NCI-H2171 treated with DMSO at 0.1 percent for 48 hours (cell line): ENCODE measurements at regions not wholly inside any gene's neighbourhood (a gene's known extent, or its start where the extent isn't known, plus 50 kb on each side); places are given as distances from the start of the nearest gene placed in this dataset.

Experiments
- DNase-seq: peaks from one replicate; lab custom pipeline; 2025; lab: John Stamatoyannopoulos, UW

DNA sequence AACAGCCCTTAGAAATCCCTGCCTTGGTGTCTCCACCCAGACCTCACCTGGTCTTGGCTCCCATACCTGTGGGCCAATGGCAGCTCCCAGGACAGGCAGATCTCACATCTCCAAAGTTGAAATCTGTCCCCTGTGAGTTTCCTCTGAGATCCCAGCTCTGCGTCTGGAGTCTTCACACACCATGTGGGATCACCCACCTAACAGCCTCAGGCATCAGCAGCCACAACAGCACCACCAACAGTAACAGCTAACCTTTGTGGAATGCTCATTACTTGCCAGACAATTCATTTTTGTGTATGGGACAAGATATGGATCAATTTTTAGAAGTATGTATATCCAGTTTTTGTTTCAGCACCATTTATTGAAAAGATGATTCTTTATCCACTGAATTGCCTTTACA lies 523.2 kb downstream of the MATN1 start:
- DNase-seq, result no peak

DNA sequence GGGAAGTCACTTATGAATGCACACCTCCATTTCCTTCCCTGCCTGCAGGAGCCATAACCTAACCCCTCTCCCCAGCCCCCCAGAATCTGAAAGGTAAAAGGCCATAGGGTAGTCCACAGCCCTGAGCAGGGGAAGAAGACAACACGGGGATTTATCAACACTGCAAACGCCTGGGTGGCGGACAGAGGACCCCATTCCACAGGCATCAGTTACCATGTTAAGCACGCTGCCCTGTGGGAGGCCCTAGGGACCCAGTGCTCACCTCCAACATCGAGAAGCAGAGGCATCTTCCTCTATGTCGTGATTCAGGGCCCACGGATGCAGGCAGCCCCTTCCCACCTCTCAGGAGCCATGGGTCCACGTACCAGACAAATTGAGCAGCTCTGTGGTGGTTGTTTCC lies 523.8 kb downstream of the MATN1 start:
- DNase-seq, result no peak

DNA sequence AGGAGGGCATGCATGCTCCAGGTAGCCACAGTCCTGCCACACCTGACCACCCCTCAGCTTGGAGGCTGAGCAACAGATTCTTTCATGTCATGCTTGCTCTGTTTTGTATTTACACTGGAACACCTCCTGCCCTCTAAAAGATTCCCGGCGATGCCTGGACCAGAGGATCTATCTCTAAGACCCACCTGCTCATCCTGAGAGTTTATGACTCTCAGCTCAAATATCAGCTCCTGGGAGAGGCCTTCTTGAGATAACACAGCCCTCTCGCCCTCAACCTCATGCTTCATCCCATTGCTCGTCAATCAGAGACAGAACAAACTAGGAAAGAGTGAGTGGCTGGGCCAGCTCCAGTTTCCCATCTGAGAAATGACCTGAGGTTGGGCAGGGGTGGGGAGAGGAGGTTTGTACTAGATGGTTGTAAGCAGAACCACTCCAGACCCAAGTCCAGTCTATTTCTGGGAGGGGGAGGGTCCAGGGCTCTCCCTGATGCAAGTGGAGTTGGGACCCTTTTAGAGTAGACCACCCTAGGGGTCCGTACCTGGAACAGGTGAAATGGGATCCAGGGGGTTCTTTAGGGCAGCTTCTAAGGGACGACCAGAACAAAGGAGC lies 524.5 kb downstream of the MATN1 start:
- DNase-seq, result no peak

DNA sequence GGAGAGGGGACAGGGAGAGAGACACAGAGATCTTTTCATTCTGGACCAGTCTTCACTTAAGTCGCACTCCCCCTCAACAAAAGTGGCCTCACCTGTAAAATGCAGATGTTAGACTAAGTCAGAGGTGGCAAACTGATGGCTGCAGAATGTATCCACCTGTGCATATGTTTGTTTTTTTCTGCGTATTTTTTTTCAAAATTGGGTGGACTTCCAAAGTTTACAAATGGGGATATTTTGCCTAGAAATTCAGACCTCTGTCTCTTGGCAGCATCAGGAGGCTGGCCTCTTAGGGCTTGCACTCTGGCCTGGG lies 525.0 kb downstream of the MATN1 start:
- DNase-seq, result no peak

DNA sequence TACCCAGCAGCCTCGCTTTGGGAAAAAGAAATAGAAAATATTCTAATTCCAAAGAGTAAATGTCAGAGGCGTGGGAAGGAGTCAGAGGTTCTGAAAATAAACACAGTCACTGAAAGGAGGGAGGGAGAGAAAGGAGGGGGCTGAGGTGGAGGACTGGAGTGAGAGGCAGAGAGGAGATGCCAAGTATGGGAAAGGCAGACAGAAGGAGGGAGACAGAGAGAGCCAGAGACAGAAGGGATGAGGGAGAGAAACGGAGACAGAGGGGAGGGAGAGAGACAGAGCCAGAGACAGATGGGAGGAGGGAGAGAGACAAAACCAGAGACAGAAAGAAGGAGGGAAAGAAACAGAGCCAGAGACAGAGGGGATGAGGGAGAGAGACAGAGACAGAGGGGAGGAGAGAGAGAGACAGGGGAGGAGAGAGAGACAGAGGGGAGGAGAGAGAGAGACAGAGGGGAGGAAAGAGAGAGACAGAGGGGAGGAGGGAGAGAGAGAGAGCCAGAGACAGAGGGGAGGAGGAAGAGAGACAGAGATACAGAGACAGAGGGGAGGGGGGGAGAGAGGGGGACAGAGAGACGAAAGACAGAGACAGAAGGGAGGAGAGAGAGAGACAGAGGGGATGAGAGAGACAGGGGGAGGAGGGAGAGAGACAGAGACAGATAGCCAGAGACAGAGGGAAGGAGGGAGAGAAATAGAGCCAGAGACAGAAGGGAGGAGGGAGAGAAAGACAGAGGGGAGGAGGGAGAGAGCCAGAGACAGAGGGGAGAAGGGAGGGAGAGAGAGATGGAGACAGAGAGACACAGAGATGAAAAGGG lies 525.5 kb downstream of the MATN1 start:
- DNase-seq, result no peak

DNA sequence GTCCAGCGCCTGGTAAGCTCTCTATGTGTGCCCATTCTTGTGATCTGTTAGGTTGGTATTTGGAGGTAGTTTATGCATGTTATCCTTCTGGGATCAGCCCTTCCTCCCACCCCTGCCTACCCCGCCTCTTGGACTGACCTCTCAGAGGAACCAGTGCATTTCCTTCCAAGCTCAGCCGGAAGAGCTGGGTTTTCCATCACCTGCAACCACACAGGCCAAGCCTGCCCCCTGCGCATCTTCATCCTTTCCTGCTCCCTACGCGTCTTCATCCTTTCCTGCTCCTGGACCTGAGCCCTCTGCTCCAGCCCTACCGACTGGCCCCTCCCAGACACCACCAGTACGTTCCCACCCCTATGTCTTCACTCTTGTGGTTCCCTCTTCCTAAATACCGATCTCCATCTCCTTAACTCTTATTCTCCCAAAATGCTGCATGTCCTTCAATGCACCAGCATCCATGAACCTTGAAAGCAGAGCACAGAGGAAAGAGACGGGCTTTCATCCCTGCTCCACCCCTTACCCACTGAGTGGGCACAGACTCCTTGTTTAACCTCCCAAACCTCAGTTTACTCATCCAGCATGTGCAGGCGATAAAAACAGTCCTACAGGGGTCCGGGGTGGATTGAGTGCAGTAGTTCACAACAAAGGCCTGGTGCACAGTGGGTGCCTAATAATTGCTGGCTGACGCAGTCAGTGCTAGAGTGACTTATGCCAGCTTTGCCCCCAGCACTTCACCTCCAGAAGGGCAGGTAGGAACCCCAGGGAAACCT lies 526.3 kb downstream of the MATN1 start:
- no peak for DNase-seq

DNA sequence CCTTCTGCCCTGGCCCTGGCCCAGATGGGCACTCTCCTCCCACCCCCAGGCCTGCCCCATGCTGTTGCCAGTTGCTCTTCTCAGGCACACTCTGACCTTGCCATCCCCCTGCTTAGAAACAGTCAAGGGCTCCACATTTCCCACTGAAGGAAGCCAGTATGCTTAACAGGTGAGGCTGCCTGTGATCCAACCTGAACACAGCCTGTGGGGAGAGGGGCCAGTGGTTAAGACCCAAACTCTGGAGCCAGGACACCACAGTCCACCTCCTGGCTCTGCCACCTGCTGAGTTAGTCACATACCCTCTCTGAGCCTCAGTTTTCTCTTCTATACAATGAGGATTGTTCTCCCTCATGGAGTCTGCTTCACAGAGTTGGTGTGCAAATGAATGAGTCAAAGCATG lies 526.9 kb downstream of the MATN1 start:
- no peak for DNase-seq

DNA sequence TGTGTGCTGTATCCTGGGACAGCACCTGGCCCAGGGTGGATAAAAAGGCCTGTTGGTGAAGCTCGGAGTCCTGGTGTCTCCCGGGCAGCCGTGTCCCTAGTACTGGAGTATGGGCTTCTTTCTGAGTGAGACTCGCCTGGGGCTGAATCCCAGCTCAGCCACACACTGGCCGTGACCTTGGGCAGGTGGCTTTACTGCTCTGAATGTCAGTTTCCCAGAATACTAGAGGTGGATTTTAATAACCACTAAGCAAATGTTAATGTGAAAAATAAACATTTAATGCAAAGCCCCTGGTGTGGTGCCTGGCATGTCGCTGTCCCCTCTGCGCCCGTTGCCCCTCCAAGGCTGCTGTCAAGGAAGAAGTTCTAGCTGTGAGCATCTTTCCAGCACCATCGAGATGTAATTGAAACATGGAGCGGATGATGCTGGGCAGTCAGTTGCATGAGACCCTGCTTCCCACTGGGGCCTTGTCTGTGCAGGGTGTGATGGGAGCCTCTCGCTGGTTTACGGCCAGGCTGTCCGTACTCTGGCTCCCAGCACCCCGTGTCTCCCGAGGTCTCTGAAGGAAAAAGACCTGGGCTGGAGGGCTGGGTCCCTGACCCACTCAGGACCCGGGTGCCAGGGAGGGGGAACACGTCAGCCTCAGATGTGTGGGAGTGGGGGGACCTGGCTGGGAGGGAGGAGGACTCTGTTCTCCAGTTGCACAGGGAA lies 527.8 kb downstream of the MATN1 start:
- DNase-seq, result no peak

DNA sequence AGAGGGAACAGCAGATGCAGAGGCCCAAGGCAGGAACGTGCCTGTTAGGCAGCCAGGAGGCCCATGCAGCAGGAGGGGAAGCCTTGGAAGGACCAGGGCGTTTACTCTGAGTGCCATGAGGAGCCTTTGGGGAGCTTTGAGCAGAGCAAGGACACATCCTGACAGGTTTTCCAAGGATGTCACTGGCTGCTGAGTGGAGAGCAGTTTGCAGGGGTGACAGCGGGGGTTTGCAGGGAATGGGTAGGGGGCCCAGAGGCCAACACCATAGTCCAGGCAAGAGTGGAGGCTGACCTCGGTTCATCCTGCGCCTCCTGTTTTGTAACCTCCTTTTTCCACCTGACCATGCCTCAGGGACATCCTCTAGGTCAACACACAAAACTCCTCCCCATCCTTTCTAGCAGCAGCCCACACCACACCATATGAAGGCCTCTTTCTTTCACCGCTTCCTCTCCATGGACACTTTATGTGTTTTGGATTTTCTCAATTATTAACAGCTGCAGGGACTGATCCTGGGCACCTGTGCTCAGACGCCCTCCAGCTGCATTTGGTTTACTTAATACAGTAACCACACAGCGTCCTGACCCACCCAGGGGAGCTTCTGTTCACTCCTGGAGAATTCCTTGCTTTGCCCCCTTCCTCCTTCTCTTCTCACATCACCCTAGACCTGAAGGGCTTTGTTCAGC lies 528.5 kb downstream of the MATN1 start:
- no peak for DNase-seq

DNA sequence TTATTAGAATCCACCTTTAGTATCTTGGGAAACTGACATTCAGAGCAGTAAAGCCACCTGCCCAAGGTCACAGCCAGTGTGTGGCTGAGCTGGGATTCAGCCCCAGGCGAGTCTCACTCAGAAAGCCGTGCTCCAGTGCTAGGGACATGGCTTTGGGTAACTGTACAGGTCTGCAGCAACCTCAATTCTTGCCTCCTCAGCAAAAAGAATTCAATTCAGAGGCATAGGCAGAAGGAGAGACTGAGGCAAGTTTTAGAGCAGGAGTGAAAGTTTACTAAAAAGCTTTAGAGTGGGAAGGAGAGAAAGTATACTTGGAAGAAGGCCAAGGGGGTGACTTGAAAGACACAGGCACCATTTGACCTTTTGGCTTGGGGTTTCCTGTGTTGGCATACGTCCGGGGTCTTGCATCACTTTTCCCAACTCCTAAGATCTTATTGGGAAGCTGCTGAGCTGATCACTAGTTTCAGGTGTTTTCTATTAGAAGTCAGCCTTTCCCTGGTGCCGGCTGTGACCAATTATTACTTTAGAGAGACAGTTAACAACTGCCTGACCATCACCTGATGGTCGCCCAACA lies 529.3 kb downstream of the MATN1 start:
- DNase-seq, result no peak

DNA sequence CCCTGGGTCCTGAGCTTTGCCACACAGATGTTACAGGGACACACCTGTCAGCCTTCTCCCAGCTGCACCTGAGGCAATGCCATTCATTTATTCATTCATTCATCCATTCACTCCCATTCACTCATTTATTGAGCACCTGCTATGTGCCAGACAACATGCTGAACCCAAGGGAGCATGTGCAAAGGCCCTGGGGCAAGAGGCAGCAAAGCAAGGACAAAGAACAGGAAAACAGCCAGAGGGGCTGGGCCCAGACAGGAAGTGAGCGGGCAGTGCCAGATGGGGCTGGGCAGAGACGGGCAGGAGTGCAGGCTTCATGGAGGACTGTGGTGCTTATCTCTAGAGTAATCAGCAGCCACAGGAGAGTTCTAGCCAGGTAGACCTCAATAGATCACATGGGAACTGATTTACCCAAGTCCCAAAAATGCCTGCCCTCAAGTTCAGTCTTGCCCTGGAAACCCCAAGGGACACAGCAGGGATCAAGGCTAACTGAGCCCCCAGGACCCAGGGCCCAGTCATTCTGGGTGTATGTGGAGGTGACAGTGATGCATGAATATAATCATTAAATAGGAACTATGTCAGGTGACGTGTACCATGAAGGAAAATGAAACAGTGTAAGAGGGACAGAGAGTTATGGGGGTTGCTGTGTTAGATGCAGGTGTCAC lies 530.3 kb downstream of the MATN1 start:
- DNase-seq, result peak; percentile 61

DNA sequence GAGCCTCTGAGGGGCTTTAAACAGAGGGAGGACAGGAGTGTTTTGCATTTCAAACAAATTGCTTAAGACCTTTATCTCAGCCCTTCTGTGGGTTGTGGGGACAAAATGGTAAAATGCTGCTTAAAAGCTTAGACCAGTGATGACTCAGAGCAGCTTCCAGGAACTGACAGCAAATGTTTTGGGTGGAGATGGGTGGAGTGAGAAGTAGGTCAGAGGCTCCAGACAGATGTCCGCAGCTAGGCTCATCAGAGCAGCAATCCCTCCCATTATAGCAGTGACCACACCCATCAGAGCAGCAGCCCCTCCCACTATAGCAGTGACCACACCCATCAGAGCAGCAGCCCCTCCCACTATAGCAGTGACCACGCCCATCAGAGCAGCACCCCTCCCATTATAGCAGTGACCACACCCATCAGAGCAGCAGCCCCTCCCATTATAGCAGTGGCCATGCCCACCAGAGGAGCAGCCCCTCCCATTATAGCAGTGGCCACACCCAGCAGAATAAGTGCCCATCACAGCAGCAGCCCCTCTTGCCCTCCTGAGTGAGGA lies 532.2 kb downstream of the MATN1 start:
- peak; percentile 35 for DNase-seq

DNA sequence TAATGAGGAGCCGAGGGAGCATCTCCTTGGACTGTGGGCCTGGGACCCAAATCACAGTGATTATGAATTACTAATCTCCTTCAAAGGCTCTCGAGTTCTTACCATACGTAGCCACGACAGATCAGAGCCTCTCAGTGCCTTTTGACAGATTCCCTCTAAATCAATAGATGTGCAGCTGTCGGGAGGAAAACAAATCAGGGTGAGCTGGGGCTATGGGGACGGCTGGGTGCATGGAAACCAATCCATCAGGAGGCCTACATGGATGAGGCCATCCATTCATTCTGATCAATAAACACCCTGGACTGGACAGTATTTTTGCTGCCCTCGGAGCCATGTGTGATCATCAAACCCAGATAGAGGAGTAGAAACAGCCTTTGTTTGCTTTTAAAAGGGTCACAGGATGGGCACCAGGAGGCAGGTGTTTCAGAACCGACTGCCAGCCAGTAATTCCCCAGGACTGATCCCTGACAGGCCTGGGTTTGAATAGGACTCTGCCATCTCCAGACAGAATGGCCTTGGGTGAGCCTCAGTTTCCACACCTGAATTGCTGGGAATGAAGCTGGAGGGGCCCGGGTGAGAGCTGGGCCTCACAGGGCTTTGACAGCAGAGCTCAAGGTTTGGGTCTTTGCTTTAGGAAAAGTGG lies 532.8 kb downstream of the MATN1 start:
- no peak for DNase-seq

DNA sequence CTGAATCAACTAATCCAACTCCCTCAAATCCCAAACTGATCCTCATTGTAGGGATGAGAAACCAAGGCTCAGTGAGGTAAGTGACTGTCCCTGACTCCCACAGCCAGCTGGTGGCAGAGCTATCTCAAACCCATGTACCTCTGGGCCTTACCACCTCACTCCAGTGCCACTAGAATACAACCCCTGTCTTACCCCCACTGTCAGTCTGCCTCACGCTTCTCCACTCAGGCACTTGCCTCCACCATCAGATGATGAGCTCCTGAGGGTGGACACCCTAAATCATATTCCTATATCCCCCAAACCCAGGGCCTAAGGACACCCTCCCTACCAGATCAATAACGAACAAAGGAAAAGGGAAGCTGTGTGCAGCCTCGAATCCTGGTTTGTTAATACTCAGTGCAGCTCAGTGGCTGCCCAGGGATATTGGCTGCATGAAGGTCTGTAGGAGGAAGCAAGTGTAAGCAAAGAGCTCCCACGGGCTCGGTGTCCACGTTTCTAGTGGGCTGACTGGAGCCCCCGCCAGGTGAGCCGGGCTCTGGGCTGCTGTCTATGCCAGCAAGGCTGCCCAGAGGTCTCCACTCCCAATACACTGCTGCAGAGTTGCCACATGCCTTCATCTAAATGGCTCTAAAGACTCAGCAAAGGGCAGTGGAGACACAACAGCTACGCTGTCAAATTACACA lies 533.4 kb downstream of the MATN1 start:
- no peak for DNase-seq

DNA sequence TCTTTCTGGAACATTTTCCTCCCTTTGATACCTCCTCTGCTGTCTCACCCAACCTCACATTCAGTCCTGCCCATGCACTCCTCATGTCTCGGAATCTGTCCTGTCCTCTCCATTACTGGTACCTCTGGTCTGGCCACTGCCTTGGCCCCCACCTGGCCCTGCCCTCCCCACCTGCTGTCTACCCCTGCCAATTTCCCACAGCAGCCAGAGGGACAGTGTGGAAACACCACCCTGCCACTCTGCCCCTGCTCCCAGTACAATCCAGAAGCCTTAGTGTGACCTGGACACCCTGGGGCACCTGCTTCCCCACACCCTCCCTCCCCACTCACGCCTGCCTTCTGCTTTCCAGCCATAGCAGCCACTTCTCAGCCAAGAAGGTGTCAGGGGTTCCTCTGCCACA lies 534.4 kb downstream of the MATN1 start:
- no peak for DNase-seq

DNA sequence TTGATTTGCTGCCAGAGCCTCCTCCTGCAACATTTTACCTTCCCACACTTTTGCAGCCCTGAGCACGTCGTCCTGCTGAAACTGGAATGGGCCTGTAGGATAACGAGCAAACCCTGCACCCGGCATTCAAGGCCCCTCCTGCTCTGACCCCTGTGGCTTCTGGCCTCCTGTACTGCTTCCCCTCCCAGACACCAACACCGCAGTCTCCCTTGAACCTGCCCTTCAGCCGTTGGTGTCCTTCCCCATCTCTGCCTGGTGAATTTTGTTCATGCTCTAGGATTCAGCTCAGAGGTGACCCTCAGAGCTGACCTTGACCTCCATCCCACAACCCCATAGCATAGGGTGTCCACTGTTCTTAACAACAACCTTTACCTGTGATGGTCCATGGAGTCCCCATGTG lies 535.1 kb downstream of the MATN1 start:
- no peak for DNase-seq

DNA sequence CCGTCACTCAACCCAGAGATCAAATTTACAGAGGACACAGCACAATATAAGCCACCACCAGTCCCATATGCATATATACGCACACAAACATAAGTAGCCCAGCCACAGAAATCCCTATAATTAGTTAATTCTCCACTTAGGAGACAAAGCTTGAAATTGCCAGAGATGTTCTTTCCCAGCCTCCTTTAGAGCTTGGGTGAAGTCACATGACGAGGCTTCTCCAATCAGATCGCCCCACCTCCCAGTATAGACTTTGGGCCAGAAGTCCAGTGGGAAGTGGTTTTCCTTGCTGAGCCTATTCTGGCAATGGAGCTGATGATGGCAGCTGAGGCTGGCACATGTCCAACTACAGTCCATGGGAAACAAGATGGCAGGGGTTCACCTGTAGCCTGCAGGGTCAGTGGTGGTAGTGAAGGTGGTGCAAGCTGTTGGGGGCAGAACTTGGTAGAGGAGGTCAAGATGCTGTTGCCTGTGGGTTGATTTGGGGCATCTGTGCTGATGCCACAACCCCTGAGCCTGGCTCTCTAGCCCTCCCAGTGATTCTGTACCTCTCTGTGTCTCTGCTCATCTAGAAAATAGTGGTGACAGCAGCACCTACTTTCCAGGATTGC lies 535.9 kb downstream of the MATN1 start:
- DNase-seq, result no peak

DNA sequence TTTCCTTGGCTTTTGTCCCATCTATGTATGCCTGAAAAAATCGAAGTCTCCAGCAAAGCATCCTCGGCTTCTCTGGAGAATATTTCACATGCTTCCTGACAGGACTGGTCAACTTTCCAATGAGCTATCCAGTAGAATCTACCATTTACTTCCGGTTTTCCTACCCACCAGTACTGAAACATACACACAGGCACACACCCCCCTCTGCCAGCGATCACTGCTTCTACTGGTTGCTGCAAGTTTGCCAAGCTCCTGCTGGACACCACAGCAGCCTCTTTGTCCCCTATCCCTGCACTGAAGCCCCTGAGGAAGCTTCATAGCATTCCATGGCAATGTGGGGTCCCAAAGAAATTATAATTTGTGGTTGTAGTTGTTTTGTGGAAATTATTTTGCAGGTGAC lies 536.8 kb downstream of the MATN1 start:
- no peak for DNase-seq

DNA sequence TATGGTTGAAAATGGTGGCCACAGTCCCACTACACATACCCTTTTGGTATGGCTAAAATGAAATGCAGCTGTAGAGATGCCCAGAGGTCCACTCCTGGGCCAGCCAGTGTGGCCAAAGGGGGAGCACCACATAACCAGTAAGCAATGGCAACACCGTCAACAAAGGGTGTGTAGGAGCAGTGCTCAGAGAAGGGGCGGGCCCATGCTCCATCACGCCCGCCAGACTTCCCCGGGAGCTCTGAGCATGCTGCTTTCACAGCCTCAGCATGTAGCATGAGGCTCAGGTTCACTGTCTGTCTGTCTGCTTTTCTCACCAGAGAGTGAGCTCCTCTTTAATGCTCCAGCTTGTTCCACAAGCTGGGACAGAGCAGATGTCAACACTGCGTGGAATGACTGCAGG lies 537.6 kb downstream of the MATN1 start:
- DNase-seq, result no peak
